HG02798 (cell line): ENCODE measurements at regions not wholly inside any gene's neighbourhood (a gene's known extent, or its start where the extent isn't known, plus 50 kb on each side); places are given as distances from the start of the nearest gene placed in this dataset.
"Not testable (repeated sequence)": the region's sequence is repeated elsewhere in the genome, so short reads cannot be mapped to it uniquely, and the experiment has no call there.

ENCODE experiments used
- ATAC-seq: cut with Tn5 transposase; IDR thresholded peaks from one replicate; pipeline ENCODE4 v1.9.1; 2021; ENCODE audit warnings: mild to moderate bottlenecking; ENCODE audit not compliant: unreplicated experiment, poor library complexity

DNA sequence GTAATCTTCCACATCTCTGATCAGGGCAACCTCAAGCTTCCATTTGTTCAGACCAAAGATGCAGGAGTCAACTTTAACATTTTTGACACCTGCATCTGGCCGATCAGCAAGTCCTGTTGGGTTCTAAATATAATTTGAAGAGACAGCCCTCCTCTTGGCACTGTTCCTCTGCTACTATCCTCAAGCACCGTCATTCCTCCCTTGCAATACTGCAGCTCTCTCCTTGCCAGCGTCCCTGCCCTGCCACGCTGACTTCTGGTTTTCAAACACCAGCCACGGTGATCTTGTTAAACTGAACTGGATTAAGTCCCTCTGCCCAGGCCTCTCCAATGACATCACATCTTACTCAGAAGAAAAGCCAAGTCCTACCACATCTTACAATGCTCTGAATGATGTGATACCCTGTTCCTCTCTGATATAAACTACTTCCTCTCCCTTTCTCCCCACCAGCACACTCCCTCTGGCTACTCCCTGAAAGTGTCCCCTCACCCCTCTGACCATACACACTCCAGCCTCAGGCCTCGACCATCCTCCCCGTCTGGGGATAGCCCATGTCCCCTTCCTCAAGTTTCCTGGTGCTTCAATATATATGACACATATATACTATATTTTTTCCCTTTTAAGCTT, 310.8 kb upstream of the CHRNA7 start:
- ATAC-seq: not testable (repeated sequence)

DNA sequence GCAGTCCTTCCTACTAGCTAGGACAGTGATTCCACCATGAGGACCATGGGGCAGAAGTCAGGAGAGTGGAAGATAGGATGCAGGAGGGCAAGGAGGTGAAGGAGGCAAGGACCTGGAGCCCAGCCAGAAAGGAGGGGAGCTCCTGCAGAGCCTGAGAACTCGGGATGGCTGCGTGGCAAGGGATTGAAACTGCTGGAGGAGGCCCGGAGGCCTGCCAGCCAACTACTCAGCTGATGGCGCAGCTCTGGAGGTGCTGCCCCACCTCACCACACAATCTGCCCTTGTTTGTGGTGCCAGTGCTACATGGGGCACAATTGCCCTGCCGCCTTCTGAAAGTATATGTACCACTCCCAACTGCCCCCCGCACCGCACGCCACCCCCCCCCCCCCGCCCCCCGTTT, 307.3 kb upstream of the CHRNA7 start:
- ATAC-seq: not testable (repeated sequence)

- ATAC-seq: not testable (repeated sequence)
Measured at GRCh38 chr15:31724903-31725302, 305.4 kb upstream of the CHRNA7 start.

GRCh38 chr15:31725619-31726018, 304.7 kb upstream of the CHRNA7 start:
- not testable (repeated sequence) for ATAC-seq

- no peak for ATAC-seq
Measured at GRCh38 chr15:31727612-31728011, 302.7 kb upstream of the CHRNA7 start.

DNA sequence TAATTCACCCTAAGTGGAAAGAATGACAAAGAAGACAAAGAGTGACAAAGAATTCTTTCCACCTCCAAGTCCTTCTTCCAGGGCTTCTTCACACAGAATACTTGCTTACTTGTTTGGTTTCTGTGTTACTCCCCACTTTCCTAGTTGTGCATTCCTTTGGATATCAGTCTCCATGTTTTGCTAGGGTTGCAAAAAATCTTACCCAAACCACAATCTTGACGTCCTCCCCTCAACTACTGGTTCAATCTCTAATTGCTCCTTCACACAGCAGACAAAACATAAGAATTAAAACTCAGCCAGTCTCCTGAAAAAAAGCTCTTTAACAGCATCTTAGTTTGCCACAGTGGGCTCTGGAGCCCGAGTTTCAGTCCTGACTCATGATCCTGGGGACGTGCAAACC, 297.6 kb upstream of the CHRNA7 start:
- ATAC-seq: no peak

DNA sequence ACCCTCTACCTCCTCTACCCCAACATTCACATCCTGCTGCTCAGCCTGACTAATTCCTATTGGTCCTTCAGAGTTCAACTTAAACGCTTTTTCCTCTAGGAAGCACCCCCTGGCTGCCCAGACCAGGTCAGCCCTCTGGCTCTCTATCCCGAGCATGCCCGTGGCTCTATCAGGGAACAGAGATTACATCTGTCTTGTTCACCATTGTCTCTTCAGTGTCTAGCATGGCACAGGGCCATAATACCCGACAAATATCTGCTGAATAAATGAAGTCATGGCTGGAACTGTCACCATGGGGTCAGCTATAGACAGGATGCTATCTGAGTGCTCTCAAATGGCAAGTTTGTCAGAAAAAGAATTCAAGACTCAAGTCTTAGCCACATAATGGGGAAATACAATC, 296.9 kb upstream of the CHRNA7 start:
- ATAC-seq: no peak

- ATAC-seq: no peak
Measured at GRCh38 chr15:31740203-31740602, 290.1 kb upstream of the CHRNA7 start.

DNA sequence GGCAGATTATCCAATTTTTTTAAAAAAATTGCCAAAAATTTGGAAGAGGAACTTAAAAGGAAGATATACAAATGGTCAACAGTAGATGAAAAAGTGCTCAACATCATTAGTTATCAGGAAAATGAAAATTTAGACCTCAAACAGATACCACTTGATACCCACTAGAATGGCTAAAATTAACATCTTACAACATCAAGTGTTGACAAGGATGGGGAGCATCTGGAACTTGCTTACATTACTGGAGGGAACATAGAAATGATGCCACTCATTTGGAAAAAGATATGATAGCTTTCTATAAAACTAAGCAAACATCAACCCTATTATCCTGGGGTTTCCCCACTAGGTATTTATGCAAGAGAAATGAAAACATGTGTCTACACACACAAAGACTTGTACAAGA, 284.5 kb upstream of the CHRNA7 start:
- no peak for ATAC-seq

DNA sequence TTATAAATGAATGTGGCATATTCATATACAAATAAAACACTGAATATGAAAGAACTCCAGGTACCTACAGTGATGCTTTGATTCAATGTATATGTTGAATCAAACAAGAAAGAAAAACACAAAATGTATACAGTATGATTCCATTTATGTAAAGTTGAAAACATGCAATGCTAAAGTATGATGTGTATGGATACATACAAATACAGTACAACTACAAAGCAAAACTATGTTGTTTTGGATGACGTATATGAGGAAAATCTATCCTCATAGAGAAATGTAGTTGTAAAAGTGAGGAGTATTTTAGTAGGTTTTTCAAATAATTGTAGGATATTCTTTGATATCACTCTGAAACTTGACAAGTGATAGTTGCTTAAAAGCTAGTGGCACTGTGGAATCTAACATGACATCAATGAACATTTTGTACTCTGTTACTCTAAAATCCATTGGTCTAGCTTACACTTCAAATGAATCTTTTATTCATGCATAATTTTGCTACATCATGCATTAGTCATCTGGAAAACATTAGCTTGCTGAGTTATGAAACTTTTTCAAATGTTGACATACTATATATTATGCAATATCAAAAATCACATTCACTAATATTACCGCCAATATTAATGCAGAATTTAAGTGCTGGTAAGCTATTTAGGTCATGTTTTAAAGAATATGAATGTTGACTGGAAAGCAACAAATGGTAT, 278.1 kb upstream of the CHRNA7 start:
- ATAC-seq: no peak

DNA sequence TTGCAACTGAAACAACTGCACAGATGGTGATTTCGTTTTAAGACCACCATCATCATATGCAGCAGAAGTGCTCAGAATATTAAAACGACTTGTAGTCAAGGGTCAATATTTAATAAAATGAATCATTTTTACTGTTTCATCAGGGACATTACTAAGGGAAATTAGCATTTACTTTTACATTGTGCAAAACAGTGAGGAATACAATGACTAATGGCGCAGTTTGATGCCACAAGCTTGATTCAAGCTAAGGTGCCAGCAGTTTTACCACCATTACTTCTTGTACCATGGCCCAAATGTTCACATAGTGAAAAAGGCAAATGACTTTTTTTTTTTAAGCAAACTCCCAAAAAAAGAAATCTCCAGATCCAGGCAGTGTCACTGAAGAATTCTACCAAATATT, 277.4 kb upstream of the CHRNA7 start:
- no peak for ATAC-seq

DNA sequence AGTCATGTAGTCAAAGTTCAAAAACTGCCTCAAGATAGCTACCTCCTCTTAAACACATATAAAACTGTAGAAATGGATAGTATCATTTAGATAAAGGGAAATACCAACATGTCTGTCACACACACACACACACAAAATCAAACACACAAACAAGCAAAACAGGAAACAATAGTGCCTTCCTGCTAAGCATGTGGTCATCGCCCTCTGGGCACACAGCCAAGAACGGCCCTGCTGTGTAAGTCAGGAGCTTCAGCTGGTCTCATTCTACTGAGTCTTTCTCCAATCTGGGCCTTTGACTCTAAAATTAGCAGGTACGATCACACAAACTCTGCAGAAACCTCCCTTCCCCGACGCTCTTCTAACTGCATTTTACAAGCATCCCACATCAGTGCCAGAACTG, 272.2 kb upstream of the CHRNA7 start:
- ATAC-seq: no peak

DNA sequence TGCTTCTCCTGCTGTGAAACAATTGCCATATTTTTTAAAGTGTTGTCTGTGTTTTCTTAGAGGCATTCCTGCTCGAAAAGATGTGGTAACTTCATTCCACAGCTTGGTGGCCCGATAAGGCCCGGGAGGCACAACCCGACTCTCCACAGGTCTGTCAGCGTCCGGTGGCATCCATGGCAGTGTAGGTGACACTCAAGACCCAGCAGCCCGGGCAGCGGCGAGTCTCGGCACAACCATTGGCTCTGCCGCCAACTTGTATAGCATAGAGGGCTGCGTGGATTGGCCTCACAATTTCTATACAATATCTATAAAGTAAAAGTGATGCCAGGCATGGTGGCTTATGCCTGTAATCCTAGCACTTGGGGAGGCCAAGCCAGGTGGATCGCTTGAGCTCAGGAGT, 262.3 kb upstream of the CHRNA7 start:
- ATAC-seq: no peak

DNA sequence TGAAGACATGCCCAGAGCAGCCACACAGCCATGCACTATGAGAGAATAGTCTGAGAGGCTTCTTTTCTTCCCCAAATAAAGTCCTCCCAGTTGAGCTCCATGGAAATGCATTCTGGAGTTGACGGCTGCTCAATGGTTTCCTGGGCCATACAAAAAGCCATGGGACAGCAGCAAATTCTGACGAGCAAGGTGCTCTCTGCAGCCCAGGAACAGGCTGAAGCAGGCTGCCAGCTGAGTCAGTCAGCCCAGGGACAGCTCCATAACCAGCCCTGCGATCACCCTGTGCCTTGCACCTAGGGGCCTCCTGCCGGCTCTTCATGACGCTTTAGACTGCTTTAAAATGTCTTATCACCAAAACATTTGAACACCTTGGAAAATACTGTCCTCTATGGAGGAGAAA, 256.3 kb upstream of the CHRNA7 start:
- ATAC-seq: no peak

DNA sequence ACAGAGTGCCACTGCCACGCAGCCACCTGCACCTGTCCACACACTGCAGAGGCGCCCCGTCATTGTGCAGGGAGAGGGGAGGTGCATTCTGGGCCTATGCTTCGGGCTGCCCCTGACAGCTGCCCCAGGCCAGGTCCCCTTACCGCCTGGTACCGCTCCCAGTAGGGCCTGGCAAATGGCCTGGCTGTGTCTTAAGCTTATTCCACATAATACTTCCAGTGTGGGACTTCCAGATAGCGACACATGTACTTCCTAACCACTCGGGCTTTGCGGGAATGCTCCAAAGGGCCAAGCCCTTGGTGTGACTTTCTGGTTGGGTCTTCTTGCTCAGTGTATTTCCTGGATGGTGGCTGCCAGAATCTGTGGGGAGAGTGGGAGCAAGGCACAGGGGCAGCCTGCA, 254.3 kb upstream of the CHRNA7 start:
- ATAC-seq: no peak

- ATAC-seq: no peak
Measured at GRCh38 chr15:31781261-31781660, 249.1 kb upstream of the CHRNA7 start.

DNA sequence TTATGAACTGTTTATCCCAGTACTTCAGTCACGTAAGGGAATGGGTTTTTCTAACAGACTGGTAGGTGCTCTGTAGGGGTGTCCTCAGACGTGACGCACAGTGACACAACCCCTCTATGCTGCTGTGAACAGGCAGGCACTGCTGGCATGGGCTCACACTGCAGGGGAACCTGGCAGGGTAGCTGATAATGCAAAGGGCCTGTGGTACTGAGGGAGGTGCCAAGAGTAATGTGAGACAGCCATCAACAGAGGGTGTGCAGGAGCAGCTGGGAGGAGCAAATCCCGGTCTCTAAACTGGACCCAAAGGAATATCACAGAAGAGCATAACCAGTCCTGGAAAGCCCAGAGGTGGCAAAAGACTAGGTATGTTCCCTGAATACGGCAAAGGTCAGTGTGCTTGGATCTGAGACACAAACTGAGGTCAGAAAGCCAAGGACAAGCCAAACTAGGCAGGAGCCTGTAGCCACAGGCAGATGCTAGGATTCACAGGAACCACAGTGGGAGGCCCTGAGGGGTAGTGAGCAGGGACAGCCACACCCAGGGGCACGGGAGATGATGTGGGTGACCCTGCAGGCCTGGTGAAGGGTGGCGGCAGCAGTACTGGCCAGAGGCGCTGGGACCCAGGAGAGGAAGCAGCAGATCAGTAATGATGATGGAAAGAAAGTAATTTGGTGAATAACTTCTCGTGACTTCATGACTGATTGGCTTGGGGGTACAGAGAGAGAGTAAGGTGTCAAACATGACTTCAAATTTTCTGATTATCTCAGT, 248.1 kb upstream of the CHRNA7 start:
- no peak for ATAC-seq

GRCh38 chr15:31782951-31783350, 247.4 kb upstream of the CHRNA7 start:
- ATAC-seq: no peak

- ATAC-seq: no peak
Measured at GRCh38 chr15:31786360-31786759, 244.0 kb upstream of the CHRNA7 start.

DNA sequence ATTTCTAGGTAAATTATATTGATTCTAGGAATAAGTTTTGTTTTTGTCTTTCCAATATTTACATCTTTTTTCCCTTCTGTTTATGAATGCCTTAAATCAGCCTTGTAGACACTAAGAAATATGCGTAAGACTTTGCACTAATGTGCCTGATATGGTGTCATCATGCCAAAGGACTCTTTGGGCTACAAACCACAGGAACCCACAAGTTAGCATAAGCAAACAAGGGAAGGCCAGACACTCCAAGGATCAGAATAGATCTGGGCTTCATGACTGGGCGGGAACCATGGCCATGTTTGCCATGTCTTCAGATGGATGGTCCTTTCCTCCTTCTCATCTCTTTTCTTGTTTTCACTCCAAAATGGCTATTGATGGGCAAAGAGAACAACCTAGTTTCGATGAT, 242.2 kb upstream of the CHRNA7 start:
- no peak for ATAC-seq

GRCh38 chr15:31792611-31793199, 237.6 kb upstream of the CHRNA7 start:
- no peak for ATAC-seq
